ENCODE measurements at regions not wholly inside any gene's neighbourhood (a gene's known extent, or its start where the extent isn't known, plus 50 kb on each side); places are given as distances from the start of the nearest gene placed in this dataset.
A peak's percentile ranks its signal among the peaks of the same experiment; 100 is the strongest.

DNA sequence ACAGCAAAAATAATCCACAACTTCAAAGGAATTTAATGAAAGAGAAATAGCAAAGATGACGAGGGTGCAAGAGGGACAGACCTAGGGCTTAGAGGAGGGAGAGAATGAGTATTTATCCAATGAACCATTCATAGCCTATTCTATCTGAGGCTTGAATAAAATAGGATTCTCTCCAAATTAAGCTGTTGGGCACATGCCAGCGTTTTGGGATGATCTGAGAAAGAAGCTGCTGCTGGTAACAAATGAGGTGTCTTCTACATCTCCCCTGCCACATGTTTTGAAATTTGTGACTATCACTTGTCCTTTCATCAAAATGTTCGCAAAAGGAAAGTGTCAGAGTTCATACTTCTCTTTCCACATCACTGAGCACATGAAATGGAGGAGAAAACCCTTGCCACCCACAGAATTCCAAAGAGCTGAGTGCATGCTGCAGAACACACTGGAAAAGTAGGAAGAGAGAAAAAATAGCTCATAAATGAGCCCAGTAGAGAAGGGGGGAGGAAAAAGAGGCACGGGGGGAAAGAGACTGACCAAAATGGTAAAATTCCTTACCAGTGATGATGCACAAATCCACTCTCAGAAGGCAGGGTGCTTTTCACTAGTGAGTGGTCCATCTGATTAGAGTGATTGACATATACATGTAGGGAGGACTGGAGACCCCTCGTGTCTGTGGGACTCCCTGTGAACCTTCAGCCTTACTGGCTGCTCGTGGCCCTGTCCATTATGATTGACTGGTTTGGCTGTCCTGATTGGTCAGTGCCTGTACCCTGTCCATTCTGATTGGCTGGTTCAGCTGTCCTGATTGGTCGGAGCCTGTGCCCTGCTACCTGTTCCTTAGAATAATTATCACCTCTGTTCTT lies 180.5 kb downstream of the OGFRL1 start:
- peak overlapping the region; percentile 48 for H3K4me3 ChIP-seq (ENCODE audit: low read length)

DNA sequence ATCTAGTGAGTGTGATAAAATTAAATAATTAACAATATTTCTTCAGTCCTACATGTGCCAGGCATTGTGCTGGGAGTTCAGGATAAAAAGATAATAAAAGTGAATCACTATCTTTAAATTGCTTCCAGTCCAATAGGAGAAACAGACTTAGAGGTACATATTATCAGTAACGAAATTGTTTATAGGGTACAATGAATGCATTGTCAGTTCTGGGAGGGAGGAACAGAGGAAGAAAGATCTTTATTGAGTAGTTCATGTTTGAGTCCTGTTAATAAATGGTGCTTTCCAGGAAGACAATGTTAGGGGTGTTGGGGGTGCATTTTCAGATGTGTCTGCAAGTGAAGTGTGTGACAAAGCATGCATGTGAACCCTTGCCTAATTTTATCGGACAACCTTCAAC lies 183.1 kb downstream of the OGFRL1 start:
- no peaks in the 10 kb centered on the region for H3K36me3 ChIP-seq (ENCODE audit: insufficient read depth, low read length)
- H3K27me3 ChIP-seq (ENCODE audit: control insufficient read depth, insufficient read depth, low read length): no peaks in the 10 kb centered on the region
- H3K9me3 ChIP-seq (replicated peaks; ENCODE audit: low read length): no peaks in the 10 kb centered on the region
- H3K4me1 ChIP-seq (ENCODE audit: control insufficient read depth, insufficient read depth, low read length): peaks cover 47% of the 10 kb centered on the region
- H3K4me3 ChIP-seq (ENCODE audit: low read length): no peak overlapping the region
- H3K9ac ChIP-seq (ENCODE audit: low read depth, low read length): no peak overlapping the region
- no peak overlapping the region for H3K4me2 ChIP-seq (ENCODE audit: low read length)

More for the DNA sequence above, 180.5 kb downstream of the OGFRL1 start:
- peaks cover 28% of the 10 kb centered on the region for H3K4me1 ChIP-seq (ENCODE audit: control insufficient read depth, insufficient read depth, low read length)
- peak overlapping the region; percentile 64 for H3K4me2 ChIP-seq (ENCODE audit: low read length)
- no peaks in the 10 kb centered on the region for H3K36me3 ChIP-seq (ENCODE audit: insufficient read depth, low read length)
- no peaks in the 10 kb centered on the region for H3K27me3 ChIP-seq (ENCODE audit: control insufficient read depth, insufficient read depth, low read length)
- H3K9me3 ChIP-seq (replicated peaks; ENCODE audit: low read length): no peaks in the 10 kb centered on the region
- H3K9ac ChIP-seq (ENCODE audit: low read depth, low read length): peak overlapping the region; percentile 69

DNA sequence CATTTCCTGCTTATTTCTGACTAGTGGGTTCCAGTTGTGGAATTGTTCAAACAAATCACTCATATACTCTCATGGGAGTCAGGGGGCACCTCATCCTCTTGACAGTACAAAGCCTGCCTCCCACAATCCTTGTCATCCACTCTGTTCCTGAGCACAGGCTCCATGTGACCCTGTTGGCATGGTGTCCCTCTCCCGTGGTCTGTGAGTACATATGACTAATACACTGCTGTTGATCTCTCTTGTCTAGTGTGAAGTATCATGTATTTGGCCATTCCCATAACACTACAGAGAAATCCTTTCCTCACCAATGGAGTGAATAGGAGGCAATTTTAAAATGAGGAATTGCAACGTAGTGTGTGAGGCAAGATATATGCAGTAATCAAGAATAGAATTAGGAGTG lies 185.3 kb downstream of the OGFRL1 start:
- Histone ChIP-seq H3K4me2 (ENCODE audit: low read length) (peak overlapping the region; percentile 40), H3K4me3 (ENCODE audit: low read length) (peak overlapping the region; percentile 7), H3K36me3 (ENCODE audit: insufficient read depth, low read length) (no peaks in the 10 kb centered on the region), H3K9ac (ENCODE audit: low read depth, low read length) (peak overlapping the region; percentile 39), H3K4me1 (ENCODE audit: control insufficient read depth, insufficient read depth, low read length) (peaks cover 57% of the 10 kb centered on the region), H3K27me3 (ENCODE audit: control insufficient read depth, insufficient read depth, low read length) (no peaks in the 10 kb centered on the region), H3K9me3 (replicated peaks; ENCODE audit: low read length) (no peaks in the 10 kb centered on the region)

DNA sequence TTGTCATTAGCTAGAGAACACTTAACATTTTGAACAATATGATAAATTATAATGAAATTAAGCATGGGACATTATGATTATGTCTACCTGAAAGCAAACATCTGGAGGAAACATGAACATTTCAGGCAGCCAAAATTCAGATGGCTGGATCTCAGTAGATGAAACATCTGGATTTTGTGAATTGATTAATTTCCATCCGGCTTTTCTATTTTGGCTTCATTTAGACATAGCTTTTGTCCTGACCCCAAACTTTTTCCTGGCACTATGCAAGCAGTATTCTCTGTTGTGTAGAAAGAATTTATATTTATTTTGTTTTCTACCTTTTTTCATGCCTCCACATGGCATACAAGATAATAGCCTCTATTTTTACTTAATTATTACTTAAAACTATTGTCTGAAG lies 186.3 kb downstream of the OGFRL1 start:
- H3K4me1 ChIP-seq (ENCODE audit: control insufficient read depth, insufficient read depth, low read length): peaks cover 59% of the 10 kb centered on the region
- H3K9ac ChIP-seq (ENCODE audit: low read depth, low read length): no peak overlapping the region
- no peaks in the 10 kb centered on the region for H3K36me3 ChIP-seq (ENCODE audit: insufficient read depth, low read length)
- H3K27me3 ChIP-seq (ENCODE audit: control insufficient read depth, insufficient read depth, low read length): no peaks in the 10 kb centered on the region
- no peaks in the 10 kb centered on the region for H3K9me3 ChIP-seq (replicated peaks; ENCODE audit: low read length)
- H3K4me3 ChIP-seq (ENCODE audit: low read length): no peak overlapping the region
- H3K4me2 ChIP-seq (ENCODE audit: low read length): no peak overlapping the region

DNA sequence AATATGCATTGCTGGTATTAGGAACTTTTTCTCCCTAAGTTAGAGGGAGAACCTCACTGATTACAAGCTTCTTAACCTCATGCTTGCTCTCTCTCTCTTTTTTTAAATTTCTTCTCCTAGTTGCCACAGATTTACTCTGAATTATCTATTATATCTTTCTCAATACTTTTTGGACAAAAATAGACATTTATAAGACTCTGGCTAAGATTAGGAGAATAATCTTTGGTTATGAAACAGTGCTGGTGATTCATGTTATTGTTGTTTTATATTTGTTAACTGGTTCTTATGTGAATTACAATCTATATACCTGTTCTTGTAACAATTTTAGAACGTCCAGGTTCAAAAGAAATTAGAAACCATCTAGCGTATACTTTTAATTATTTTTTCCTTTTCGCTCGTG lies 187.8 kb downstream of the OGFRL1 start:
- no peak overlapping the region for H3K4me2 ChIP-seq (ENCODE audit: low read length)
- no peak overlapping the region for H3K9ac ChIP-seq (ENCODE audit: low read depth, low read length)
- H3K4me1 ChIP-seq (ENCODE audit: control insufficient read depth, insufficient read depth, low read length): peaks cover 73% of the 10 kb centered on the region
- no peaks in the 10 kb centered on the region for H3K27me3 ChIP-seq (ENCODE audit: control insufficient read depth, insufficient read depth, low read length)
- no peaks in the 10 kb centered on the region for H3K9me3 ChIP-seq (replicated peaks; ENCODE audit: low read length)
- H3K36me3 ChIP-seq (ENCODE audit: insufficient read depth, low read length): no peaks in the 10 kb centered on the region
- no peak overlapping the region for H3K4me3 ChIP-seq (ENCODE audit: low read length)

DNA sequence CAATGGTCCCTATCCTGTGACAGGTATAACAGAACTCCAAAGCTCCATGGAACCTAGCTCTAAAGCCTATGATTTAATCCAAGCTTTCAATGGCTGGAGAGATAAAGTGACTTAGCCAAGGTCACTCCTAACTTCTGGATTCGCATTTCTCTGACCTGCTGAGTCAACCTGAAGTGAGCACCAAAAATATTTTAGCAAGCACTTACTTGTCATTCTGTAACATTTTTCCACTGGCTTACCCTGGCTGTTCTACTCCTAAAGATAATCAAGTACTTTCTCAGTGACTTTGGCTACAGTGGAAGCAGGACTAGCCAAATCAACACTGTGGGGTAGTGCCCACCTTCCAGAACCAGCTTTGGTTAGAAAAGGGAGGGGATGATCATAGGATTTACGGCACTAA lies 188.3 kb downstream of the OGFRL1 start:
- Histone ChIP-seq H3K36me3 (ENCODE audit: insufficient read depth, low read length) (no peaks in the 10 kb centered on the region), H3K9ac (ENCODE audit: low read depth, low read length) (peak overlapping the region; percentile 76), H3K27me3 (ENCODE audit: control insufficient read depth, insufficient read depth, low read length) (no peaks in the 10 kb centered on the region), H3K4me2 (ENCODE audit: low read length) (no peak overlapping the region), H3K4me1 (ENCODE audit: control insufficient read depth, insufficient read depth, low read length) (peaks cover 78% of the 10 kb centered on the region), H3K9me3 (replicated peaks; ENCODE audit: low read length) (no peaks in the 10 kb centered on the region), H3K4me3 (ENCODE audit: low read length) (no peak overlapping the region)

DNA sequence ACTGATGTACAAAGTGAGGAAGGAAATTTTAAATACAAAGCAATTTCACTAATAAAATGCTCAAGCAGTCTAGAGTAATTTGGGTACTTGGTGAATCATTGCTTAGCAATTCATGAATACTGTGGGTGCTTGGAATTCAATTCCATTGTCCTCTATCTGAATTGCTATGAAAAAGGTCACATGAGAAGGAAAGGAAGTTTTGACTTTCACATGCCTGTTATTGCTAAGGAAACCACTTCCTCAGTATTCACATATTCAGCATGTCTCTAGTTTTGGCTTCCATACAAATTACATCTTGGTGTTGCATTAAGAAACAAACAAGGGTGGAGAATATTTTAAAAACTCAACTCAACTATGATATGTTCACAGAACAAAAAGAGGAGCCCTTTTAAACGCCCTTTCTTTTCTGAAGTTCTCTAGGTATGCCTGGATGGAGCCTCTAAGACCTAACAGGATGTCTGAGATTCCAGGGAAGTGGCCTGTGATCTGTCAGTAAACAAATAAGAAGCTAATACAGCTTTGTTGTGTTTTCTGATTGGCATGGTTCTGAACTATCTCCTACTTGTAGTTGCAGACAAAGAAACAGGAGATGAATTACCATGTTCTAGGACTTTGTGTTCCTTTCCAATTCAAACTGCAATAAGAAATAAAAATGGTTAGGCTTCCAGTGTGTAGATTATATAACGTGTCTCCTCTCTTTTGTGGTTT lies 190.4 kb downstream of the OGFRL1 start:
- Histone ChIP-seq H3K4me2 (ENCODE audit: low read length) (peak overlapping the region; percentile 65), H3K36me3 (ENCODE audit: insufficient read depth, low read length) (no peaks in the 10 kb centered on the region), H3K9ac (ENCODE audit: low read depth, low read length) (peak overlapping the region; percentile 78), H3K27me3 (ENCODE audit: control insufficient read depth, insufficient read depth, low read length) (no peaks in the 10 kb centered on the region), H3K4me1 (ENCODE audit: control insufficient read depth, insufficient read depth, low read length) (peaks cover 77% of the 10 kb centered on the region), H3K9me3 (replicated peaks; ENCODE audit: low read length) (no peaks in the 10 kb centered on the region), H3K4me3 (ENCODE audit: low read length) (peak overlapping the region; percentile 28)

DNA sequence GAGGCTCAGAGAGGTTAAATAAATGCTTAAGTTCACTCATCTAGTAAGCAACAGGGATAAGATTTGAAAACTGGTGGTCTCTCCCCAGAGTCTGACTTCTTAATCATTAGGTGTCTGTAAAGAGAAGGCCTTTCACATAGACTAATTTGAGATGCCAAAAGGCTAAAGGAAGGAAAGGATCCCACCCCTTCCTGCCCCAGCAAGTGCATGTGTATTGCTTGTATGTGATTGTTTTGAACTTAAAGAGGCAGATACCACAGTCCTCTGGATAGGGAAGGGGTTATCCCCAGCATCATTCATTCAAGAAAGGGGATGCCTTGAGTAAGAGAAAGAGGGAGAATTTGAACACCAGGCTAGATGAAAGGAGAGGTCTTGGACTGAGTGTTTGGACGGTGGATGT lies 192.0 kb downstream of the OGFRL1 start:
- Histone ChIP-seq H3K9me3 (replicated peaks; ENCODE audit: low read length) (no peaks in the 10 kb centered on the region), H3K36me3 (ENCODE audit: insufficient read depth, low read length) (no peaks in the 10 kb centered on the region), H3K4me1 (ENCODE audit: control insufficient read depth, insufficient read depth, low read length) (peaks cover 68% of the 10 kb centered on the region), H3K4me3 (ENCODE audit: low read length) (no peak overlapping the region), H3K27me3 (ENCODE audit: control insufficient read depth, insufficient read depth, low read length) (no peaks in the 10 kb centered on the region), H3K9ac (ENCODE audit: low read depth, low read length) (peak overlapping the region; percentile 78), H3K4me2 (ENCODE audit: low read length) (no peak overlapping the region)

DNA sequence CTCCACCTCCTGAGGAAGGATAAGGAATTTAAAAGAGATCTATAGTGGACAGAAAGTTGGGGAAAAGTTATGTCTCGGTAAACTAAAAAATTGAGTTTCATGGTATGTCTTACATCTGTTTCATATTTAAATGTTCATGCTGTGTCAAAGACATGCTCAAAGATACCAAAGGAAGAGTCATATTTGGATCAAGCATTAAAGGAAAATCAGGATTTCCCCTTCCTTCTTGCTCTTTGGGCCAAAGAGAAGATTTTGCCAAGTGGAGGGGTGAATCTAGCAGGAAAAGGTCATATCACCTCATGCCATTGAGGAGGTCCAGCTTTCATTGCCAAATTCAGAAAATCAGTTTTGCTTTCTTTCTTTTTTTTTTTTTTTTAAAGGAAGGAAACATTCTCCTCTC lies 192.4 kb downstream of the OGFRL1 start:
- Histone ChIP-seq H3K9me3 (replicated peaks; ENCODE audit: low read length) (no peaks in the 10 kb centered on the region), H3K4me3 (ENCODE audit: low read length) (no peak overlapping the region), H3K4me2 (ENCODE audit: low read length) (no peak overlapping the region), H3K36me3 (ENCODE audit: insufficient read depth, low read length) (no peaks in the 10 kb centered on the region), H3K4me1 (ENCODE audit: control insufficient read depth, insufficient read depth, low read length) (peaks cover 66% of the 10 kb centered on the region), H3K27me3 (ENCODE audit: control insufficient read depth, insufficient read depth, low read length) (no peaks in the 10 kb centered on the region), H3K9ac (ENCODE audit: low read depth, low read length) (no peak overlapping the region)

DNA sequence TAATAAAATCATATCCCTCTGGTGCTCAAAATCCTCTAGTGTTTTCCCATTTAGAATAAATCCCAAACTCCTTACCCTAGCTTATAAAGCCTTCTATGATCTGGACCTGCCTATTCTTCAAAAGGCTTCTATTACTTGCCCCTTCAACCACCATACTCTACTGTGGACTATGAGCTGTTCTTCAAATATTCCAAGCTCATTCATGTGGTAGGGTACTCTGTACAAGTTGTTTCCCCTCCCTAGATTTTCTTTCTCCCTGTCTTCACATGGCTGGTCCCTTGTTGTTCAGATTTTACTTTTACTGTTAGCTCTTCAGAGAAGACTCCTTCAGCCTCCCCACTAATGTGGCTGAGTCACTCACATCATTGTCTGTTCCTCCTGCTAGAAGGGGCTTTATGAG lies 193.2 kb downstream of the OGFRL1 start:
- H3K9me3 ChIP-seq (replicated peaks; ENCODE audit: low read length): no peaks in the 10 kb centered on the region
- H3K9ac ChIP-seq (ENCODE audit: low read depth, low read length): peak overlapping the region; percentile 20
- H3K4me3 ChIP-seq (ENCODE audit: low read length): no peak overlapping the region
- peaks cover 66% of the 10 kb centered on the region for H3K4me1 ChIP-seq (ENCODE audit: control insufficient read depth, insufficient read depth, low read length)
- H3K36me3 ChIP-seq (ENCODE audit: insufficient read depth, low read length): no peaks in the 10 kb centered on the region
- no peaks in the 10 kb centered on the region for H3K27me3 ChIP-seq (ENCODE audit: control insufficient read depth, insufficient read depth, low read length)
- no peak overlapping the region for H3K4me2 ChIP-seq (ENCODE audit: low read length)

DNA sequence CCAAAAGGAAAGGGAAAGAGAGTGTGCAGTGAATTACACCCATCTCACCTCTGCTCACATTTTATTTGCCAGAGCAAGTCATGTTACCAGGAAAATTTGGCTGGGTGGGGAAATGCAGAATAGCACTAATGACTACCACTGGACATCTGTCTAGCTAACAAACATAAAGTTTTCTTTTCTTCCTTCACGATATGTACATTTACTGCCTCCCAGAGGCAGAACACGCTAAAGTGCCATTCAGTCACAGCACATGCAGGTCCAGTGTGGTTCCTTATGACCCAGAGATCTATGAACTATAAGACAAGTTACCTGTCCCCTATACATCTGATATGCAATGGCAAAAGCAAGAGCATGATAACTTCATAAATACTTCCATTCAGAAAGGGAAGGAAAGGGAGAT lies 194.1 kb downstream of the OGFRL1 start:
- Histone ChIP-seq H3K4me3 (ENCODE audit: low read length) (no peak overlapping the region), H3K4me1 (ENCODE audit: control insufficient read depth, insufficient read depth, low read length) (peaks cover 58% of the 10 kb centered on the region), H3K27me3 (ENCODE audit: control insufficient read depth, insufficient read depth, low read length) (no peaks in the 10 kb centered on the region), H3K36me3 (ENCODE audit: insufficient read depth, low read length) (no peaks in the 10 kb centered on the region), H3K9me3 (replicated peaks; ENCODE audit: low read length) (no peaks in the 10 kb centered on the region), H3K9ac (ENCODE audit: low read depth, low read length) (no peak overlapping the region), H3K4me2 (ENCODE audit: low read length) (no peak overlapping the region)
